NCI-H1930 (cell line): ENCODE measurements at regions not wholly inside any gene's neighbourhood (a gene's known extent, or its start where the extent isn't known, plus 50 kb on each side); places are given as distances from the start of the nearest gene placed in this dataset.

Source experiments
- DNase-seq, 2 experiments: peaks; one replicate each; lab custom pipeline; 2025; lab: John Stamatoyannopoulos, UW

GRCh38 chr20:58111310-58112016 lies 117.0 kb downstream of the ANKRD60 start:
- DNase-seq, result no peak

- no peak for DNase-seq
These were observed 118.4 kb downstream of the ANKRD60 start for GRCh38 chr20:58109918-58110635.

- DNase-seq, result no peak
These were observed 119.2 kb downstream of the ANKRD60 start for GRCh38 chr20:58109126-58109880.

GRCh38 chr20:58107533-58107932 lies 120.9 kb downstream of the ANKRD60 start:
- no peak for DNase-seq

GRCh38 chr20:58106143-58106750 lies 122.2 kb downstream of the ANKRD60 start:
- DNase-seq, result no peak

GRCh38 chr20:58103961-58104360 lies 124.5 kb downstream of the ANKRD60 start:
- DNase-seq, result no peak

- no peak for DNase-seq
These were observed 124.9 kb downstream of the ANKRD60 start for GRCh38 chr20:58103517-58103904.

GRCh38 chr20:58102744-58103516 lies 125.5 kb downstream of the ANKRD60 start:
- no peak for DNase-seq

- DNase-seq, result no peak
These were observed 126.2 kb downstream of the ANKRD60 start for GRCh38 chr20:58102261-58102660.

- DNase-seq, result no peak
These were observed 127.6 kb downstream of the ANKRD60 start for GRCh38 chr20:58100731-58101356.

GRCh38 chr20:58099956-58100730 lies 128.3 kb downstream of the ANKRD60 start:
- DNase-seq, result no peak

- no peak for DNase-seq
These were observed 129.0 kb downstream of the ANKRD60 start for GRCh38 chr20:58099291-58099935.

GRCh38 chr20:58098571-58098970 lies 129.9 kb downstream of the ANKRD60 start:
- DNase-seq, result no peak

- DNase-seq, result no peak
These were observed 130.5 kb downstream of the ANKRD60 start for GRCh38 chr20:58097943-58098342.

GRCh38 chr20:58097429-58097828 lies 131.0 kb downstream of the ANKRD60 start:
- DNase-seq, result no peak

- DNase-seq, result no peak
These were observed 131.5 kb downstream of the ANKRD60 start for GRCh38 chr20:58096880-58097423.

- DNase-seq, result no peak
These were observed 133.8 kb downstream of the ANKRD60 start for GRCh38 chr20:58094698-58095097.

- DNase-seq, result no peak
These were observed 134.3 kb downstream of the ANKRD60 start for GRCh38 chr20:58094160-58094559.

- DNase-seq, result no peak
These were observed 135.6 kb downstream of the ANKRD60 start for GRCh38 chr20:58092871-58093270.

GRCh38 chr20:58092353-58092752 lies 136.1 kb downstream of the ANKRD60 start:
- DNase-seq, result no peak
